HEK293 (cell line): ENCODE measurements at regions not wholly inside any gene's neighbourhood (a gene's known extent, or its start where the extent isn't known, plus 50 kb on each side); places are given as distances from the start of the nearest gene placed in this dataset.

Experiments
- CTCF ChIA-PET: fragments of 350-600 bp; formaldehyde crosslinking; extraction: SDS; loops from one replicate; lab custom pipeline; 2021; ENCODE audit warnings: antibody characterized with exemption; lab: Yijun Ruan, JAX
- POLR2A ChIA-PET: fragments of 300-600 bp; formaldehyde crosslinking; extraction: SDS; loops from one replicate; lab custom pipeline; 2020; ENCODE audit warnings: antibody characterized with exemption, inconsistent platforms; lab: Yijun Ruan, JAX
- H3K27ac ChIP-seq: fragments of 200-500 bp; sonication (Bioruptor generic); 2 replicates; pipeline ENCODE4 v1.5.1; 2014; ENCODE audit warnings: low read depth, low read length, control low read depth, inconsistent platforms; ENCODE audit errors: extremely low read depth
- H3K36me3 ChIP-seq, 2 experiments: fragments of 200-500 bp in 1 of 2; sonication (Bioruptor generic) in 1 of 2; 1 replicate in 1 of 2; 2 replicates in 1 of 2; pipeline ENCODE4 v1.5.1; 2014 to 2017; ENCODE audit warnings: inconsistent platforms in 2 of 2, low read length in 2 of 2; ENCODE audit not compliant: control insufficient read depth in 2 of 2, insufficient read depth in 1 of 2
- H3K4me1 ChIP-seq: fragments of 200-500 bp; sonication (Bioruptor generic); 2 replicates; pipeline ENCODE4 v1.5.1; 2014; ENCODE audit warnings: mild to moderate bottlenecking, low read length, inconsistent platforms; ENCODE audit not compliant: control insufficient read depth, insufficient read depth
- H3K4me3 ChIP-seq: 2 replicates; pipeline ENCODE4 v1.5.1; 2011; ENCODE audit warnings: low read depth, mild to moderate bottlenecking, control low read depth, low read length, moderate library complexity
- H3K9me3 ChIP-seq: fragments of 200-500 bp; sonication (Bioruptor generic); 2 replicates; pipeline ENCODE4 v1.5.1; 2014; ENCODE audit warnings: low read depth, low read length, inconsistent platforms; ENCODE audit not compliant: control insufficient read depth, insufficient read depth
- GFI1B ChIP-seq: fragments of 450-650 bp; formaldehyde crosslinking; IDR thresholded peaks from 2 replicates; pipeline ENCODE4 v1.5.1; 2016; ENCODE audit warnings: missing biosample characterization, missing genetic modification characterization
- HOXC10 ChIP-seq: sonication (generic); formaldehyde crosslinking; IDR thresholded peaks from 2 replicates; pipeline ENCODE4 v1.8.1; 2023; ENCODE audit warnings: mild to moderate bottlenecking, missing genetic modification reagents
- SCRT2 ChIP-seq: fragments of 450-650 bp; formaldehyde crosslinking; IDR thresholded peaks from 2 replicates; pipeline ENCODE4 v1.5.1; 2016; ENCODE audit warnings: missing biosample characterization, missing genetic modification characterization
- SETDB1 ChIP-seq: IDR thresholded peaks from one replicate; pipeline ENCODE4 v1.6.1; 2017; ENCODE audit warnings: mild to moderate bottlenecking, low read length, moderate library complexity, mixed read lengths; ENCODE audit not compliant: insufficient read length
- YY1 ChIP-seq: fragments of 450-650 bp; formaldehyde crosslinking; IDR thresholded peaks from 2 replicates; pipeline ENCODE4 v1.5.1; 2018; ENCODE audit warnings: missing biosample characterization, missing genetic modification characterization
- ZBTB10 ChIP-seq: fragments of 450-650 bp; formaldehyde crosslinking; IDR thresholded peaks from 2 replicates; pipeline ENCODE4 v1.5.1; 2016; ENCODE audit warnings: missing biosample characterization, missing genetic modification characterization
- ZNF202 ChIP-seq: fragments of 450-650 bp; formaldehyde crosslinking; IDR thresholded peaks from 2 replicates; pipeline ENCODE4 v1.5.1; 2016; ENCODE audit warnings: missing biosample characterization, missing genetic modification characterization, borderline replicate concordance
- ZNF335 ChIP-seq: fragments of 450-650 bp; formaldehyde crosslinking; conservative IDR thresholded peaks from 2 replicates; pipeline ENCODE4 v1.5.1; 2016; ENCODE audit warnings: missing biosample characterization, missing genetic modification characterization
- ZNF423 ChIP-seq: fragments of 450-650 bp; formaldehyde crosslinking; IDR thresholded peaks from 2 replicates; pipeline ENCODE4 v1.5.1; 2016; ENCODE audit warnings: missing biosample characterization, missing genetic modification characterization
- ZNF449 ChIP-seq: fragments of 450-650 bp; formaldehyde crosslinking; IDR thresholded peaks from 2 replicates; pipeline ENCODE4 v1.5.1; 2017; ENCODE audit warnings: missing biosample characterization, mild to moderate bottlenecking, missing genetic modification characterization, moderate library complexity
- ZNF473 ChIP-seq: fragments of 450-650 bp; formaldehyde crosslinking; IDR thresholded peaks from 2 replicates; pipeline ENCODE4 v1.5.1; 2017; ENCODE audit warnings: missing biosample characterization, missing genetic modification characterization
- ZNF521 ChIP-seq: fragments of 450-650 bp; formaldehyde crosslinking; IDR thresholded peaks from 2 replicates; pipeline ENCODE4 v1.5.1; 2017; ENCODE audit warnings: missing biosample characterization, mild to moderate bottlenecking, missing genetic modification characterization
- ZNF600 ChIP-seq: fragments of 450-650 bp; formaldehyde crosslinking; IDR thresholded peaks from 2 replicates; pipeline ENCODE4 v1.5.1; 2016; ENCODE audit warnings: missing biosample characterization, missing genetic modification characterization
- ZNF610 ChIP-seq: fragments of 450-650 bp; formaldehyde crosslinking; IDR thresholded peaks from 2 replicates; pipeline ENCODE4 v1.5.1; 2016; ENCODE audit warnings: missing biosample characterization, missing genetic modification characterization, borderline replicate concordance
- ZNF658 ChIP-seq: fragments of 450-650 bp; formaldehyde crosslinking; IDR thresholded peaks from 2 replicates; pipeline ENCODE4; 2016; ENCODE audit warnings: missing biosample characterization, missing genetic modification characterization
- ZSCAN30 ChIP-seq: fragments of 450-650 bp; IDR thresholded peaks from 2 replicates; pipeline ENCODE4 v1.5.1; 2018; ENCODE audit warnings: missing biosample characterization, mild to moderate bottlenecking, missing genetic modification characterization, moderate library complexity

- no peak for TF ChIP-seq ZNF423 (tag by site-specific recombination)
- TF ChIP-seq ZNF658 (tag by site-specific recombination): no peak
- no peak for TF ChIP-seq YY1
- no peak for TF ChIP-seq GFI1B
Measured at GRCh38 chr13:97629601-97630272, 195.8 kb downstream of the RAP2A start (continued).

GRCh38 chr13:97630725-97631124, 196.8 kb downstream of the RAP2A start:
- Histone ChIP-seq H3K9me3 (no peaks in the 10 kb centered on the region), H3K27ac (no peak overlapping the region), H3K4me3 (no peak overlapping the region), H3K4me1 (no peaks in the 10 kb centered on the region), H3K36me3 (no peaks in the 10 kb centered on the region)
- ChIA-PET CTCF (interaction anchor here (0.6 to 0.8 kb wide), 2 partner anchors 56 to 88 kb away, joined by 3 to 5 read pairs; no protein-coding TSS in a partner anchor), POLR2A (no interaction called here)
- TF ChIP-seq ZNF335 (tag by site-specific recombination) (no peak), HOXC10 (no peak), ZNF610 (tag by site-specific recombination) (no peak), ZSCAN30 (tag by site-specific recombination) (no peak), ZNF202 (tag by site-specific recombination) (no peak), ZNF600 (no peak), ZNF449 (tag by site-specific recombination) (no peak), ZNF473 (no peak), SCRT2 (tag by site-specific recombination) (no peak), ZNF521 (tag by site-specific recombination) (no peak), ZBTB10 (no peak)
- TF ChIP-seq, all 188 proteins: peak for 0

- H3K4me1 ChIP-seq: no peaks in the 10 kb centered on the region
- H3K9me3 ChIP-seq: no peaks in the 10 kb centered on the region
- CTCF ChIA-PET: interaction anchor here (0.6 to 0.8 kb wide), 3 partner anchors 57 to 712 kb away, joined by 3 to 5 read pairs (median 4); no protein-coding TSS in a partner anchor
- H3K4me3 ChIP-seq: no peak overlapping the region
- TF ChIP-seq ZNF449 (tag by site-specific recombination) (no peak), SETDB1 (peak; percentile 18)
- POLR2A ChIA-PET: no interaction called here
- H3K27ac ChIP-seq: no peak overlapping the region
- H3K36me3 ChIP-seq: no peaks in the 10 kb centered on the region
Measured at GRCh38 chr13:97631158-97631557, 197.2 kb downstream of the RAP2A start.
